ENCODE measurements at regions not wholly inside any gene's neighbourhood (a gene's known extent, or its start where the extent isn't known, plus 50 kb on each side); places are given as distances from the start of the nearest gene placed in this dataset.

- no peaks in the 10 kb centered on the region for H3K9me3 ChIP-seq (ENCODE audit: control insufficient read depth, low read length)
- no peaks in the 10 kb centered on the region for H3K27me3 ChIP-seq (ENCODE audit: control insufficient read depth, insufficient read depth, low read length)
- no peak overlapping the region for H3K9ac ChIP-seq (ENCODE audit: low read length)
- no peaks in the 10 kb centered on the region for H3K36me3 ChIP-seq (ENCODE audit: control insufficient read depth, insufficient read depth, low read length)
- H3K4me3 ChIP-seq (ENCODE audit: low read length), result no peak overlapping the region
- peaks cover 19% of the 10 kb centered on the region for H3K4me1 ChIP-seq (ENCODE audit: control insufficient read depth, insufficient read depth, low read length)
Observed at GRCh38 chr14:22472935-22473854, 115.8 kb downstream of the DAD1 start.

GRCh38 chr14:22472466-22472865 is 116.6 kb downstream of the DAD1 start:
- H3K9me3 ChIP-seq (ENCODE audit: control insufficient read depth, low read length), result no peaks in the 10 kb centered on the region
- H3K4me1 ChIP-seq (ENCODE audit: control insufficient read depth, insufficient read depth, low read length), result peaks cover 19% of the 10 kb centered on the region
- H3K36me3 ChIP-seq (ENCODE audit: control insufficient read depth, insufficient read depth, low read length), result no peaks in the 10 kb centered on the region

GRCh38 chr14:22471545-22472121 is 117.4 kb downstream of the DAD1 start:
- no peak overlapping the region for H3K9ac ChIP-seq (ENCODE audit: low read length)
- H3K4me3 ChIP-seq (ENCODE audit: low read length), result no peak overlapping the region
- H3K27me3 ChIP-seq (ENCODE audit: control insufficient read depth, insufficient read depth, low read length), result no peaks in the 10 kb centered on the region
- H3K36me3 ChIP-seq (ENCODE audit: control insufficient read depth, insufficient read depth, low read length), result no peaks in the 10 kb centered on the region
- H3K9me3 ChIP-seq (ENCODE audit: control insufficient read depth, low read length), result no peaks in the 10 kb centered on the region
- H3K4me1 ChIP-seq (ENCODE audit: control insufficient read depth, insufficient read depth, low read length), result peaks cover 19% of the 10 kb centered on the region

More at GRCh38 chr14:22472466-22472865, 116.6 kb downstream of the DAD1 start:
- Histone ChIP-seq H3K4me3 (ENCODE audit: low read length) (no peak overlapping the region), H3K9ac (ENCODE audit: low read length) (no peak overlapping the region), H3K27me3 (ENCODE audit: control insufficient read depth, insufficient read depth, low read length) (no peaks in the 10 kb centered on the region)

GRCh38 chr14:22469538-22470303 is 119.3 kb downstream of the DAD1 start:
- Histone ChIP-seq H3K4me1 (ENCODE audit: control insufficient read depth, insufficient read depth, low read length) (peaks cover 15% of the 10 kb centered on the region), H3K27me3 (ENCODE audit: control insufficient read depth, insufficient read depth, low read length) (no peaks in the 10 kb centered on the region), H3K9me3 (ENCODE audit: control insufficient read depth, low read length) (no peaks in the 10 kb centered on the region), H3K36me3 (ENCODE audit: control insufficient read depth, insufficient read depth, low read length) (no peaks in the 10 kb centered on the region), H3K9ac (ENCODE audit: low read length) (no peak overlapping the region), H3K4me3 (ENCODE audit: low read length) (no peak overlapping the region)

DNA sequence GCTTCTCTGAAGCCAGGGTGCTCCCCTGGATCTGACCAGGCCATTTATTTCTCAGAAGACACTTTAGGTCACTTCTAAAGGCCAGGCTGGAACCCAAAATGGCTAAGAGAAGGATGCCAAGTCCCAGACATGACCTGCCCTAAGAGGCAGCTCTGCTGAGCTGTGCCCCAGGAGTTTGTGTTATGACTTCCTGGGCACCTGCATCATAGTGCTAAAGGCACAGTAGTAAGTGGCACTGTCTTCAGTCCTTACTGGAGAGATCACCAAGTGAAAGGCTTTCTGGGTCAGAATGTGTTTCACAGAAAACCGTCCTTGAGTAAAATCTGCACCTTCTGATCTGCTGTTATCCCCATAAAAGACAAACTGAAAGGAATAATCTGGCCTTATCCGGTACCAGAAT is 120.2 kb downstream of the DAD1 start:
- peaks cover 12% of the 10 kb centered on the region for H3K4me1 ChIP-seq (ENCODE audit: control insufficient read depth, insufficient read depth, low read length)
- H3K4me3 ChIP-seq (ENCODE audit: low read length), result no peak overlapping the region
- no peaks in the 10 kb centered on the region for H3K36me3 ChIP-seq (ENCODE audit: control insufficient read depth, insufficient read depth, low read length)
- no peaks in the 10 kb centered on the region for H3K9me3 ChIP-seq (ENCODE audit: control insufficient read depth, low read length)
- no peaks in the 10 kb centered on the region for H3K27me3 ChIP-seq (ENCODE audit: control insufficient read depth, insufficient read depth, low read length)
- no peak overlapping the region for H3K9ac ChIP-seq (ENCODE audit: low read length)

GRCh38 chr14:22466491-22466890 is 122.5 kb downstream of the DAD1 start:
- Histone ChIP-seq H3K4me3 (ENCODE audit: low read length) (no peak overlapping the region), H3K9me3 (ENCODE audit: control insufficient read depth, low read length) (no peaks in the 10 kb centered on the region), H3K27me3 (ENCODE audit: control insufficient read depth, insufficient read depth, low read length) (no peaks in the 10 kb centered on the region), H3K36me3 (ENCODE audit: control insufficient read depth, insufficient read depth, low read length) (no peaks in the 10 kb centered on the region), H3K4me1 (ENCODE audit: control insufficient read depth, insufficient read depth, low read length) (peaks cover 2% of the 10 kb centered on the region), H3K9ac (ENCODE audit: low read length) (no peak overlapping the region)

- no peaks in the 10 kb centered on the region for H3K36me3 ChIP-seq (ENCODE audit: control insufficient read depth, insufficient read depth, low read length)
- H3K4me3 ChIP-seq (ENCODE audit: low read length), result no peak overlapping the region
- H3K4me1 ChIP-seq (ENCODE audit: control insufficient read depth, insufficient read depth, low read length), result peaks cover 5% of the 10 kb centered on the region
- H3K9me3 ChIP-seq (ENCODE audit: control insufficient read depth, low read length), result no peaks in the 10 kb centered on the region
- H3K9ac ChIP-seq (ENCODE audit: low read length), result no peak overlapping the region
- H3K27me3 ChIP-seq (ENCODE audit: control insufficient read depth, insufficient read depth, low read length), result no peaks in the 10 kb centered on the region
Observed at GRCh38 chr14:22465201-22465840, 123.7 kb downstream of the DAD1 start.

DNA sequence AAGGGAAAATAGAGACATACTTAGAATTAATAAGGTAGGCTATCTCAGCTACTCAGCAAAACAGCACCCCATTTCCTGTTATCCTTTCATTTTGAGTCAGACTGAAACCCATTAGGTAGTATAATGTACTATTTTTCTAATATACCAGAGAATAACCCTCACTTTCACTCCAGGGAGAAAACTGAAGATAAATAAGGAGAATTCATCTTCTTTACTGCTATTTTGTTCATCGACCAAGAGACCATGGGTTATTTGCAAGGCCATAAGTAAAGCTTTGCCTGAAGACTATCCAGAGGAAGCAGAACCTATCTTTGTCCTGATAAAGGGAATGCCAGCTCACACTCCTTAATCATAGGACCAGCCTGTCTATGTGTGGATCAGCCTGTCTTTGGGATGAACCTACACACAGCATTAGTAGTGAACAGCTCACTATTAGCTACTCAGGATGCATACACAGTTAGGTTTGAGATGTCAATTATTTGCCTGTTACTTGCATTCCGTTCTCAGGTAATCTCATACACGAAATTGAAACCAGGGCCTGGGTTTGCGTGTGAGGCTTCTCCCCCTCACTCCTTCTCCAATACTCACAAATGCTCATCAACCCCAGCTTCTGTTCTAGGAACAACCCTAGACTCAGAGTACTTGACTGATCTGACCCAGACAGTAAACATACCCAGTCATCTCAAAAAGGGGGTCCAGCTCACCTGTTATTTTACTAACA is 124.4 kb downstream of the DAD1 start:
- no peaks in the 10 kb centered on the region for H3K9me3 ChIP-seq (ENCODE audit: control insufficient read depth, low read length)
- no peak overlapping the region for H3K4me3 ChIP-seq (ENCODE audit: low read length)
- no peaks in the 10 kb centered on the region for H3K36me3 ChIP-seq (ENCODE audit: control insufficient read depth, insufficient read depth, low read length)
- no peaks in the 10 kb centered on the region for H3K27me3 ChIP-seq (ENCODE audit: control insufficient read depth, insufficient read depth, low read length)
- peaks cover 5% of the 10 kb centered on the region for H3K4me1 ChIP-seq (ENCODE audit: control insufficient read depth, insufficient read depth, low read length)
- H3K9ac ChIP-seq (ENCODE audit: low read length), result no peak overlapping the region

DNA sequence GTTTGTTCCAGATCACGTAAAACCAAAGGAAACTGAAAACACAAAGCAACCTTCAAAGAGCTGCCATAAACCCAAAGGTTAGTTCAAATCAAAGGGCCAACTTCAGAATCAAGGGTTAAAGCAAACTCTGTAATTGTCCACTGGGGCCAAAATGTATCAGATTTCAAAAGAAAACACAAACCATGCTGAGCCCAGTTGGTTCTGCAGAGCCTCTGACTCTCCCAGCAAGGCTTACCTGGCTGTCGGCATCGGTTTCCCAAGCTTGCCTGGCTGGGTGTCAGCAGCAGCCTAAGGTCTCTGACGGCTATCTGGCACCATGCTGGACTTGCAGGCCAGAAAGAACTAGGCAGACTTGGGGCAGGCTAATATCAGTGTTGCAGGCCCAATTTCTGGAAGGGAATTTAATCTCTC is 125.3 kb downstream of the DAD1 start:
- Histone ChIP-seq H3K27me3 (ENCODE audit: control insufficient read depth, insufficient read depth, low read length) (no peaks in the 10 kb centered on the region), H3K9ac (ENCODE audit: low read length) (no peak overlapping the region), H3K36me3 (ENCODE audit: control insufficient read depth, insufficient read depth, low read length) (no peaks in the 10 kb centered on the region), H3K4me1 (ENCODE audit: control insufficient read depth, insufficient read depth, low read length) (peaks cover 5% of the 10 kb centered on the region), H3K9me3 (ENCODE audit: control insufficient read depth, low read length) (no peaks in the 10 kb centered on the region), H3K4me3 (ENCODE audit: low read length) (no peak overlapping the region)

GRCh38 chr14:22462923-22463322 is 126.1 kb downstream of the DAD1 start:
- Histone ChIP-seq H3K4me3 (ENCODE audit: low read length) (no peak overlapping the region), H3K9ac (ENCODE audit: low read length) (no peak overlapping the region), H3K27me3 (ENCODE audit: control insufficient read depth, insufficient read depth, low read length) (no peaks in the 10 kb centered on the region), H3K9me3 (ENCODE audit: control insufficient read depth, low read length) (no peaks in the 10 kb centered on the region), H3K36me3 (ENCODE audit: control insufficient read depth, insufficient read depth, low read length) (no peaks in the 10 kb centered on the region), H3K4me1 (ENCODE audit: control insufficient read depth, insufficient read depth, low read length) (peaks cover 5% of the 10 kb centered on the region)

GRCh38 chr14:22460461-22461195 is 128.4 kb downstream of the DAD1 start:
- H3K36me3 ChIP-seq (ENCODE audit: control insufficient read depth, insufficient read depth, low read length), result no peaks in the 10 kb centered on the region
- H3K4me1 ChIP-seq (ENCODE audit: control insufficient read depth, insufficient read depth, low read length), result peaks cover 5% of the 10 kb centered on the region
- H3K9ac ChIP-seq (ENCODE audit: low read length), result no peak overlapping the region
- H3K9me3 ChIP-seq (ENCODE audit: control insufficient read depth, low read length), result no peaks in the 10 kb centered on the region
- no peak overlapping the region for H3K4me3 ChIP-seq (ENCODE audit: low read length)
- H3K27me3 ChIP-seq (ENCODE audit: control insufficient read depth, insufficient read depth, low read length), result peaks cover 4% of the 10 kb centered on the region

All from mucosa of stomach (tissue), 1 donor.